Hepatic stellate cell (primary cell): ENCODE measurements at regions not wholly inside any gene's neighbourhood (a gene's known extent, or its start where the extent isn't known, plus 50 kb on each side); places are given as distances from the start of the nearest gene placed in this dataset.
"Not testable (repeated sequence)": the region's sequence is repeated elsewhere in the genome, so short reads cannot be mapped to it uniquely, and the experiment has no call there.

ENCODE experiments used
- DNase-seq: peaks from one replicate; pipeline ENCODE4 v3.0.0; 2011; ENCODE audit warnings: low spot score

DNA sequence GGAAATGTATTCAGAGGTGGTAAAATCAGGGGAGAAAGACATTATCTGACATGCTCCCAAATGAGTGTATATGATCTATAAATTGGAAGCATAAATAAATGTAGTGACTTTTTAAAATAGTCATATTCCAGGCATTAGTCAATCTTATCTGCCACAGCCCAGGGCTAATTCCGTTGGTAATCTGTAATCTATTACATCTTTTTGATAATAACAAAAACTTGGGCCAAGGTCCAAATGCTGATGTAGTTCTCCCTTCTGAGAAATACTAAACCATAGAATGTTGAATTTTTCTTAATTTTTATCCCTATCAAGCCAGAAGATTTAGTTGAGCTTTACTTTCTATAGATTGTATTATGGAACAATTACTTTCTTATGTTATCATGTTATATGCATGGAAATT, 1279.8 kb downstream of the EPHA7 start:
- DNase-seq = no peak

DNA sequence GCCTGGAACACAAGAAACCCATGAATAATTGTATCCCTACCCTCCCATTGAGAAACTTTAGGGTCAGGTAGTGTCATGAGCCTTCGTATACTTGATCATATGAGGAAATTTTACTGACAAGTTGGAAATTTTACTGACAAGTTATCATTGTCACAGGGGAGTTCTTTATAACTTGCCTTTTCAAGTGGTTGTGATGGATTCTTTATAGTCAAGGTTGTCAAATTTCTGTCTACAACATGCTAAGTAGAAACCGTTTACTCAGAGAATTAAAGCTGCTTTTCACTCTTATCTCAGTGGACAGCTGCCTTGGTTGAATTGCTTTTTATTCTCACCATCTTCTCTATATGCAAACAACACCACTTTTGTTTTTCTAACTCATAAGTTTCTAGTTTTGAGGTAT, 1286.4 kb downstream of the EPHA7 start:
- DNase-seq = no peak

DNA sequence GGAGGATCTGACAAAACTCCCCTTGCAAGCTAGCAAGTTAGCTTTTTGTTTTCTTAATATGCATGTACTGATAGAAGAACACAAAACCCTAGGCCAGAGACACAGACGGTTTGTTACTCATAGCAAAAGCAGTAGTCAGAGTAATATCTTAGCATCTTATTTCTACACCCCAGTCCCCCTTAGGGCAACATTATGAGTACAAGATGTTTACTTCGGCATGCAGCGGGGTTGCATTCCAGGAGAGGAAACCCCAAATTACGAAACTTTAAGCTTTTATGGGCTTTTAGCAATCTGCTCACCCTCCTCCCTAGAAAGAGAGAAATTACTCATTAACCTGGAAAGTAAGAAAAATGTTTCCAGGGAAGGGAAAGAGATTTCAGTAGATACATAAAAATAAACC, 1286.9 kb downstream of the EPHA7 start:
- no peak for DNase-seq

GRCh38 chr6:92130944-92131343, 1288.4 kb downstream of the EPHA7 start:
- no peak for DNase-seq

DNA sequence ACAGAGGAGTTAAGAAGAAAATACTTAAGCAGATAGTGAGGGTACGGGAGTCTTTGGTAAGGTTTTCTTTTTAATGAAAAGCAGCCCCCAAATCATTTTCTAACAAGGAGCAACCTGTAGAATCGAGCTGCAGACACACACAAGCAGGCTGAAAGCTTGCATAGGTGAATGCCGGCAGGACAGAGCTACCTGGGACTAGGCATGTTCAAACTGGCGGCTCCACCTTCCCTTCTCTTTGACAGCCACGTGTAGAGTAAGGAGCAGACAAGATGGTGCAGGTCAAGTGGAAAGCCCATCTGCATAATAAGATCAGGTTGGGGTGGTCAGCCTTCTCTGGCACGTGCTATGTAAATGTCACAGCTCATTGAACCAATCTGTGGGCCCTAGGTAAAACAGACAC, 1292.4 kb downstream of the EPHA7 start:
- no peak for DNase-seq

DNA sequence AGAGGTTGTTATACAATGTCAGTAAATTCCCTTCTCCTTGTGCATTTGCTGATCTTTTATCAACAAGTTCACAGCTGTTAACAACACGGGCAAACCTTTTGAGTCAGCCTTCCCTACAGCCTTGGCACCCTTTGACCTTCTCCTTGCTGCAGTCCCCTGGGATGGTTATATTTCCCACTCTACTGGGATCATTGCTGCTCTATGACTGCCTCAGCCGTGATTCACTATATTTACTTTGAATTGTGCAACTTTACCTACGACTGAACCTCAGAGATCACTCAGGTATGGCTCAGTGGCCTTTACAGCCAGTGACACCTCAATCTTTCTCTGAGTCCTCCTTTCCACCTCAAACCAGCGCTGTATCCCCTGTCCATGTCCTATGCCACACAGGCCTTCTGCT, 1293.3 kb downstream of the EPHA7 start:
- DNase-seq = no peak

DNA sequence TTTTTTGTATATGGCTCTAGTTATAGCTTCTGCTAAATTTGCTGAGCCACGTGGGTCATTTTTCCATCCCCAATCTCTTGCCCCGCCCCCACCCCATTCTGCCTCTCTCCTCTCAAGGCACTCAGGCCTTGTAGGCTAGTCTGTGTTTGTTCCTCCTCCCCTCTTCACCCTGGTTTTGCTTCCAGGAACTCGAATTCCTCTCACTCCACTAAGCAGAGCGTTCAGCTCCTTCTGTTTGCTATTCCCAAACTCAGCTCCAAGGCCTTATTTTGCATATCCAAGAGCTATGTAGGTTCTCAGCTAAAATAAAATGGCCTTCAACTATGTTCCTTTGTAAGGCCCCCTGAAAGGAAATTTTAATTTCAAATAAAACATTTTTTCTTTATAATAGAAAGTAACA, 1293.7 kb downstream of the EPHA7 start:
- no peak for DNase-seq

DNA sequence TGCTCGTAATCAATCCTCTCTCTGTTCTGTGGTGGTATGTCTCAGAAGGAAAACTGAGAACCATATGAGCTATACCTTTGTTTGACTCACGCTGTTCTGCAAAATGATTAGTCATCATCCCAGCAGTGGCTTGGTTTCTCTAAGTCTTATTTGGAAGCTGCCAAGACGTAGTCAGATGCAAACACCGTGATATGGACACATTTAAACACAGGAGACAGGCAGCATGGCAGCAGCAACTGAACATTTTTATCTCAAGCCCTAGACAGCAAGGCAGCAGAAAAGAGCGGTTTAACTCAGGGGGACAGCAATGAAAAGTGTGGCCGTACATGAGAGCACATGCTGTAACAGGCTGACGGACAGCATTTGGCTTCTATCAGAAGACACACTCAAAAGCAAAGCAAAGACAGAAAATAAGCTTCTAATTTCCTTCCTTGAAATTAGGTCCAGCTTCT, 1295.1 kb downstream of the EPHA7 start:
- DNase-seq = no peak

- DNase-seq = no peak
Measured at GRCh38 chr6:92122746-92123145, 1296.6 kb downstream of the EPHA7 start.

GRCh38 chr6:92121228-92121627, 1298.1 kb downstream of the EPHA7 start:
- DNase-seq = no peak

DNA sequence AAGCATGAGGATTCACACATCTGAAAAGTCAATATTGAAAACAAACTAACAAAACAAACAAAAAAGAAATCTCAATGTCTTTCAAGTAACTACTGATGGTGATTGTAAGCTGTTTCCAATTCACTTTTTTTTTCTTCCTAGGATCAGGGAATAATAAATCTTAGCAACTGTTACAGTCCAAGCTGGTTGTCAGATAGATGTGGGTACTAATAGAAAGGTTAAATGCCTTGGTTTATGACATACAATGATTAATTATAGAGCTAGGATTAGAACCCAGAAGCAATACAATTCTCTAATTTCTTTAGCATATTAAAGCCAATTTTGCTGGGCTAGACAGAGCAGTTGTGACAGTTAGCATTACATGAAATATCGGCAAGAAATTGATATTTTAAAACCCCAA, 1301.6 kb downstream of the EPHA7 start:
- DNase-seq = no peak

GRCh38 chr6:92114797-92115196, 1304.6 kb downstream of the EPHA7 start:
- no peak for DNase-seq

GRCh38 chr6:92114091-92114675, 1305.2 kb downstream of the EPHA7 start:
- no peak for DNase-seq

GRCh38 chr6:92111386-92111785, 1308.0 kb downstream of the EPHA7 start:
- no peak for DNase-seq

GRCh38 chr6:92110403-92110802, 1309.0 kb downstream of the EPHA7 start:
- DNase-seq = no peak

- DNase-seq = no peak
Measured at GRCh38 chr6:92109956-92110355, 1309.4 kb downstream of the EPHA7 start.

DNA sequence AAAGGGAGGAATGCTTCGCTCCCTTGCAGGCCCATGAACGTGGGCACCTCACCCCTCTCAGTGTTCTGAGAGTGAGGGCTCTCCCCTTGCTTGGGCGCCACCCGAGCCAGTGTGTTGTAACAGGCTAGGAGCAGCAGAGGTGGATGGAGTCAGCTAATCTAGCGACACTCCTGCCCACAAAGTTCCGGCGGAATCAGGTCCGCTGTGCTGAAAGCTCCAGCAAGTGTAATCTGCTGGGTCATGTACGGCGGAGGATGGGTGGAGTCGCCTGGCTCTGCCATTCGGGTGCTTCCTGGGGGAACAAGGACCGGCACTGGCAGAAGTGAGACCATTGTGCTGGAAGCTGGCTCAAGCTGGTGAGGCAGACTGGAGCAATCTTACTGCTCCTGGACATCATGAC, 1310.1 kb downstream of the EPHA7 start:
- DNase-seq = no peak

DNA sequence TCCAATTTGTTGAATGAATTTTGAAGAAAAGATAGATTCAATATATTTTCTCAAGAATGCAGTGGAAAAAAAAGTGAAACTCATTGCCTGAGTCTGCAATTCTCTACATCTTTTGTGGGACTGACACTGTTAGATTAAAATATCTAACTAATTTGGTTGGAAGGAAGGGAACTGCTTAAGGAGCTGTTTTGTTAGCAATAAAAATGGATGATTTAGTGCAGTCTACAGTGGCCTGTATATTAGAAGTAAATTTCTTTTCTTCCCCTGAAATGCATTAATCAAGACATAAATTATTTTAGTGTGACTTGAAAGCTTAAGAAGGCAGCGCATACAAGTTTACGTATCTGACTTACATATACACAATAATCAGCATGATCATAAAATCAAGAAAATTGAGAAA, 1332.6 kb downstream of the EPHA7 start:
- no peak for DNase-seq

DNA sequence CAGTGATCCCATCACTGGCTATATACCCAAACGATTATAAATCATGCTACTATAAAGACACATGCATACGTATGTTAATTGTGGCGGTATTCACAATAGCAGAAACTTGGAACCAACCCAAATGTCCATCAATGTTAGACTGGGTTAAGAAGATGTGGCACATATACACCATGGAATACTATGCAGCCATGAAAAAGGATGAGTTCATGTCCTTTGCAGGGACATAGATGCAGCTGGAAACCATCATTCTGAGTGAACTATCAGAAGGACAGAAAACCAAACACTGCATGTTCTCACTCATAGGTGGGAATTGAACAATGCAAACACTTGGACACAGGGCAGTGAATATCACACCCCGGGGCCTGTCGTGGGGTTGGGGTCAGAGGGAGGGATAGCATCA, 1335.4 kb downstream of the EPHA7 start:
- DNase-seq = not testable (repeated sequence)

GRCh38 chr6:92072387-92072786, 1347.0 kb downstream of the EPHA7 start:
- no peak for DNase-seq

GRCh38 chr6:92069781-92070180, 1349.6 kb downstream of the EPHA7 start:
- DNase-seq = no peak

DNA sequence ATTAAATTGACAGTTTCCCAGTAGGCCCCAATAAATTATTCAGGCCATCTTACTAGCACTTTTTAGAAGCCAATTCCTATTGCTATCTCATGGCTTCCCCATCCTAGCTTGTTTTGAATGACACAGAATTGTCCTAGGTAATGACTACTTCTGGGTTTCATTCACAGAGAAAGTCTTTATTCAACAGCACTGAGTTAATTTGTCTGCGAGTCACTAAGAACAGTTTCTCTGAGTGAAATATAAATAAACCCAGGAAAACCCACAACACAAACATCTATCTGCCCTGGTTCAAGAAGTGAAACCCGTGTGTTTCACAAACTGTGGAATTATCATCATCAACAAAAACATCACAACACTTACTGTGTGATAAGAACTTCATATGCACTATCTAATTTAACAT, 1366.8 kb downstream of the EPHA7 start:
- no peak for DNase-seq

- no peak for DNase-seq
Measured at GRCh38 chr6:92050216-92050615, 1369.1 kb downstream of the EPHA7 start.

DNA sequence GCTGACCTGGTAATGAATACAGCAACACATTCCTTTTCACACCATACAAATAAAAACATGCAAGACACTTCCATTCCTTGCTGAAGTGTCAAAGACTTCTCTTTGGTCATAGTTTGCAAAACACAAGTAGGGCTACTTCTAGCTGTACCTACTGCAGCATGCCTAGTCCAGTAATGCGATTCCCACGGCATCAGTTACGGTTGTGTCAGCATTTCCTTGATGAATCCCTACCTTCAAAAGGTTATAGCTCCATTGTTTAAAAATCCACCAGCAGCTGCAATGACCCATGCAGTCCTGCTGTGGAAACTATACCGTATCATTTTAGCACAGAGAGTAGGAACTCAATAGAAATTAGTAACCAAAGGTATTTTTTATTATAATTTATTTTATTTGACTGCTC, 1371.5 kb downstream of the EPHA7 start:
- DNase-seq = no peak
